ENCODE measurements at regions not wholly inside any gene's neighbourhood (a gene's known extent, or its start where the extent isn't known, plus 50 kb on each side); places are given as distances from the start of the nearest gene placed in this dataset.

GRCh38 chr7:122203814-122204213, 59.8 kb upstream of the AASS start:
- TF ChIP-seq, protein P1, sequence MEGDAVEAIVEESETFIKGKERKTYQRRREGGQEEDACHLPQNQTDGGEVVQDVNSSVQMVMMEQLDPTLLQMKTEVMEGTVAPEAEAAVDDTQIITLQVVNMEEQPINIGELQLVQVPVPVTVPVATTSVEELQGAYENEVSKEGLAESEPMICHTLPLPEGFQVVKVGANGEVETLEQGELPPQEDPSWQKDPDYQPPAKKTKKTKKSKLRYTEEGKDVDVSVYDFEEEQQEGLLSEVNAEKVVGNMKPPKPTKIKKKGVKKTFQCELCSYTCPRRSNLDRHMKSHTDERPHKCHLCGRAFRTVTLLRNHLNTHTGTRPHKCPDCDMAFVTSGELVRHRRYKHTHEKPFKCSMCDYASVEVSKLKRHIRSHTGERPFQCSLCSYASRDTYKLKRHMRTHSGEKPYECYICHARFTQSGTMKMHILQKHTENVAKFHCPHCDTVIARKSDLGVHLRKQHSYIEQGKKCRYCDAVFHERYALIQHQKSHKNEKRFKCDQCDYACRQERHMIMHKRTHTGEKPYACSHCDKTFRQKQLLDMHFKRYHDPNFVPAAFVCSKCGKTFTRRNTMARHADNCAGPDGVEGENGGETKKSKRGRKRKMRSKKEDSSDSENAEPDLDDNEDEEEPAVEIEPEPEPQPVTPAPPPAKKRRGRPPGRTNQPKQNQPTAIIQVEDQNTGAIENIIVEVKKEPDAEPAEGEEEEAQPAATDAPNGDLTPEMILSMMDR (IDR thresholded peaks at IDR 0.05; ENCODE audit: extremely low read depth, low read depth, low read length) = no peak
- H2AFZ ChIP-seq (ENCODE audit: low read length) = no peak overlapping the region

DNA sequence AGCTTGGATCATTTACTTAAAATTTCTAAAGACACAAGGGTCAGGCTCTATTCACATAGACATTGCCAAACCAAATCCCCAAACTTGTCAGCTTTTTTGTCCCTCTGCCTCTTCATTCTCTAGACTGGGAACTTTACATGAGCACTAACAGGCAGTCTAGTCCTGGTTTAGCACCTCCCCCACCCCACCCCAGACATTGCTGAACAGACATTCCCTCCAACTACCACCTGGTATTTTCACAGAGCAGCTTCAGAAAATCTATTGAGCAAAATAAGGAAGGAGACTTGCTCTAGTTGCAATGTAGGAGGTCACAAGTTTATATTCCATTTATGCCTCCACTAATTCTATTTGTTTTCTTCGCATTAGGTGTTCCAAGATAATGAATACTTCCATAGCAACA, 56.8 kb upstream of the AASS start:
- no peak for DNase-seq (ENCODE audit: insufficient read length, low spot score, missing footprints)
- no peaks in the 10 kb centered on the region for H3K36me3 ChIP-seq (ENCODE audit: insufficient read depth, low read length)
- no peaks in the 10 kb centered on the region for H4K20me1 ChIP-seq (ENCODE audit: insufficient read depth, low read length)
- H3K27me3 ChIP-seq (ENCODE audit: insufficient read depth, low read length) = no peaks in the 10 kb centered on the region
- no peaks in the 10 kb centered on the region for H3K9me3 ChIP-seq (ENCODE audit: low read depth, low read length)
- TF ChIP-seq, protein P1 (IDR thresholded peaks at IDR 0.05; ENCODE audit: extremely low read depth, low read depth, low read length) = no peak
- no peaks in the 10 kb centered on the region for H3K79me2 ChIP-seq (ENCODE audit: insufficient read depth, low read length)
- H3K4me3 ChIP-seq (ENCODE audit: insufficient read depth, low read length) = no peak overlapping the region
- no peaks in the 10 kb centered on the region for H3K4me1 ChIP-seq (ENCODE audit: insufficient read depth, low read length)
- H3K27ac ChIP-seq (ENCODE audit: low read depth, low read length) = no peak overlapping the region
- no peak overlapping the region for H3K4me2 ChIP-seq (ENCODE audit: insufficient read depth, low read length)
- H2AFZ ChIP-seq (ENCODE audit: low read length) = no peak overlapping the region

More at GRCh38 chr7:122203814-122204213, 59.8 kb upstream of the AASS start:
- Histone ChIP-seq H3K4me2 (ENCODE audit: insufficient read depth, low read length) (no peak overlapping the region), H3K79me2 (ENCODE audit: insufficient read depth, low read length) (no peaks in the 10 kb centered on the region), H3K36me3 (ENCODE audit: insufficient read depth, low read length) (no peaks in the 10 kb centered on the region), H3K9me3 (ENCODE audit: low read depth, low read length) (no peaks in the 10 kb centered on the region), H3K27me3 (ENCODE audit: insufficient read depth, low read length) (no peaks in the 10 kb centered on the region), H3K27ac (ENCODE audit: low read depth, low read length) (no peak overlapping the region), H4K20me1 (ENCODE audit: insufficient read depth, low read length) (no peaks in the 10 kb centered on the region), H3K4me3 (ENCODE audit: insufficient read depth, low read length) (no peak overlapping the region), H3K4me1 (ENCODE audit: insufficient read depth, low read length) (no peaks in the 10 kb centered on the region)
- no peak for DNase-seq (ENCODE audit: insufficient read length, low spot score, missing footprints)

GRCh38 chr7:122199171-122199570, 55.1 kb upstream of the AASS start:
- H3K36me3 ChIP-seq (ENCODE audit: insufficient read depth, low read length) = no peaks in the 10 kb centered on the region

GRCh38 chr7:122198581-122198980, 54.5 kb upstream of the AASS start:
- Histone ChIP-seq H4K20me1 (ENCODE audit: insufficient read depth, low read length) (no peaks in the 10 kb centered on the region), H3K27me3 (ENCODE audit: insufficient read depth, low read length) (no peaks in the 10 kb centered on the region), H3K79me2 (ENCODE audit: insufficient read depth, low read length) (no peaks in the 10 kb centered on the region), H3K9me3 (ENCODE audit: low read depth, low read length) (no peaks in the 10 kb centered on the region), H2AFZ (ENCODE audit: low read length) (no peak overlapping the region), H3K4me2 (ENCODE audit: insufficient read depth, low read length) (no peak overlapping the region), H3K36me3 (ENCODE audit: insufficient read depth, low read length) (no peaks in the 10 kb centered on the region), H3K4me3 (ENCODE audit: insufficient read depth, low read length) (no peak overlapping the region), H3K4me1 (ENCODE audit: insufficient read depth, low read length) (no peaks in the 10 kb centered on the region), H3K27ac (ENCODE audit: low read depth, low read length) (no peak overlapping the region)
- DNase-seq (ENCODE audit: insufficient read length, low spot score, missing footprints) = no peak
- TF ChIP-seq, protein P1 (IDR thresholded peaks at IDR 0.05; ENCODE audit: extremely low read depth, low read depth, low read length) = no peak

More at GRCh38 chr7:122199171-122199570, 55.1 kb upstream of the AASS start:
- no peak for DNase-seq (ENCODE audit: insufficient read length, low spot score, missing footprints)
- Histone ChIP-seq H4K20me1 (ENCODE audit: insufficient read depth, low read length) (no peaks in the 10 kb centered on the region), H3K4me3 (ENCODE audit: insufficient read depth, low read length) (no peak overlapping the region), H3K27me3 (ENCODE audit: insufficient read depth, low read length) (no peaks in the 10 kb centered on the region), H3K27ac (ENCODE audit: low read depth, low read length) (no peak overlapping the region), H2AFZ (ENCODE audit: low read length) (no peak overlapping the region), H3K9me3 (ENCODE audit: low read depth, low read length) (no peaks in the 10 kb centered on the region), H3K4me2 (ENCODE audit: insufficient read depth, low read length) (no peak overlapping the region), H3K79me2 (ENCODE audit: insufficient read depth, low read length) (no peaks in the 10 kb centered on the region), H3K4me1 (ENCODE audit: insufficient read depth, low read length) (no peaks in the 10 kb centered on the region)
- TF ChIP-seq, protein P1 (IDR thresholded peaks at IDR 0.05; ENCODE audit: extremely low read depth, low read depth, low read length) = no peak

Measured in osteoblast (primary cell).